HEK293T (cell line): ENCODE measurements at regions not wholly inside any gene's neighbourhood (a gene's known extent, or its start where the extent isn't known, plus 50 kb on each side); places are given as distances from the start of the nearest gene placed in this dataset.

Experiments used
- BHLHE40 ChIP-seq: fragments of 450-650 bp; IDR thresholded peaks from 2 replicates; pipeline ENCODE4 v1.6.1; 2016; ENCODE audit warnings: mild to moderate bottlenecking, moderate library complexity, borderline replicate concordance
- CTBP1 ChIP-seq: fragments of 450-650 bp; IDR thresholded peaks from 2 replicates; pipeline ENCODE4 v1.6.1; 2016; ENCODE audit warnings: borderline replicate concordance
- FOXA1 ChIP-seq: fragments of 450-650 bp; IDR thresholded peaks from 2 replicates; pipeline ENCODE4 v1.6.1; 2016; ENCODE audit warnings: mild to moderate bottlenecking
- FOXK2 ChIP-seq: fragments of 450-650 bp; IDR thresholded peaks from 2 replicates; pipeline ENCODE4 v1.6.1; 2016; ENCODE audit warnings: mild to moderate bottlenecking
- FOXM1 ChIP-seq: fragments of 450-650 bp; IDR thresholded peaks from 2 replicates; pipeline ENCODE4 v1.6.1; 2017; ENCODE audit warnings: mild to moderate bottlenecking, borderline replicate concordance
- HDGF ChIP-seq: fragments of 450-650 bp; IDR thresholded peaks from 2 replicates; pipeline ENCODE4 v1.6.1; 2017; ENCODE audit warnings: antibody characterized with exemption, borderline replicate concordance
- LEF1 ChIP-seq: fragments of 450-650 bp; IDR thresholded peaks from 2 replicates; pipeline ENCODE4 v1.6.1; 2017; ENCODE audit warnings: mild to moderate bottlenecking, borderline replicate concordance
- PKNOX1 ChIP-seq: fragments of 450-650 bp; IDR thresholded peaks from 2 replicates; pipeline ENCODE4 v1.6.1; 2016
- SP1 ChIP-seq: fragments of 450-650 bp; IDR thresholded peaks from 2 replicates; pipeline ENCODE4 v1.6.1; 2017
- SUZ12 ChIP-seq: fragments of 450-650 bp; IDR thresholded peaks from 2 replicates; pipeline ENCODE4 v1.6.1; 2016; ENCODE audit warnings: mild to moderate bottlenecking
- TARDBP ChIP-seq: fragments of 450-650 bp; IDR thresholded peaks from 2 replicates; pipeline ENCODE4 v1.6.1; 2016

DNA sequence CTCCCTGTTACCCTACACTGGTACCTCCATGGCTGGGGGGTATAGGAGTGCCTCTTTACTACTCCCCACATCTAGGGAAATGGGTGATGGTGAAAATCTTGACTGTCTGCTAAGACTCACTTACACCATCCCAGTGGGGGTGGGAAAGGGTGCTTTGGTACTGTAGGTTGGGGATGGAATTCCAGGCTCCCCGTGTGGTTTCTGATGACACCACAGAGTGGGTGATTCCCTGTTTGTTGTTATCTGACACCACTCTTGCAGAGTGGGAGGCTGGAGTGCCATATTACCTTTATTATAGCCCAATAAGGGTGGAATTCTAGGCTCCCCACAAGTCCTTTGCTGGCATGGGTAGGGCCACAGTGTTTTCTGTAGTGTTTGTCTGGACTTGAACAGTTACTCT is 264.6 kb upstream of the MAN1A1 start:
- TF ChIP-seq HDGF (no peak), FOXM1 (no peak), BHLHE40 (no peak), SUZ12 (no peak), TARDBP (no peak), PKNOX1 (no peak), FOXA1 (no peak), CTBP1 (no peak), FOXK2 (no peak), LEF1 (no peak), SP1 (no peak)
